SK-N-SH treated with all-trans-retinoic acid at 6 μM for 48 hours (cell line): ENCODE measurements at regions not wholly inside any gene's neighbourhood (a gene's known extent, or its start where the extent isn't known, plus 50 kb on each side); places are given as distances from the start of the nearest gene placed in this dataset.

Experiments
- ATAC-seq: fragments of 200-7000 bp; cut with Tn5 transposase; 3 replicates; pipeline ENCODE4 v1.9.1; 2020; ENCODE audit warnings: mild to moderate bottlenecking, moderate library complexity
- ARNTL ChIP-seq: fragments of 450-650 bp; formaldehyde crosslinking; IDR thresholded peaks from 2 replicates; pipeline ENCODE4 v1.5.0; 2020; ENCODE audit warnings: low read depth, mild to moderate bottlenecking, moderate library complexity, borderline replicate concordance
- ESRRG ChIP-seq: fragments of 250-450 bp; sonication (Bioruptor Pico); IDR thresholded peaks from 2 replicates; pipeline ENCODE4 v1.6.1; 2021; ENCODE audit warnings: mild to moderate bottlenecking
- GLIS3 ChIP-seq: fragments of 250-450 bp; sonication (Bioruptor Pico); IDR thresholded peaks from 2 replicates; pipeline ENCODE4 v1.5.0; 2020; ENCODE audit warnings: mild to moderate bottlenecking, moderate library complexity
- ISL1 ChIP-seq: fragments of 250-450 bp; sonication (Bioruptor Pico); IDR thresholded peaks from 2 replicates; pipeline ENCODE4 v2.1.2; 2022; ENCODE audit warnings: mild to moderate bottlenecking, moderate library complexity
- RARB ChIP-seq: fragments of 250-450 bp; sonication (Bioruptor Pico); IDR thresholded peaks from 2 replicates; pipeline ENCODE4 v1.8.0; 2021; ENCODE audit warnings: mild to moderate bottlenecking, moderate library complexity
- SNAI2 ChIP-seq: fragments of 250-450 bp; sonication (Bioruptor Pico); IDR thresholded peaks from 2 replicates; pipeline ENCODE4 v1.5.0; 2020; ENCODE audit warnings: mild to moderate bottlenecking, moderate library complexity
- TCF4 ChIP-seq: fragments of 250-450 bp; sonication (Bioruptor Pico); IDR thresholded peaks from 2 replicates; pipeline ENCODE4 v1.8.0; 2021; ENCODE audit warnings: mild to moderate bottlenecking, moderate library complexity, borderline replicate concordance
- ZC3H10 ChIP-seq: fragments of 250-450 bp; sonication (Bioruptor Pico); IDR thresholded peaks from 2 replicates; pipeline ENCODE4 v1.5.1; 2021; ENCODE audit warnings: mild to moderate bottlenecking, moderate library complexity
- ZFP3 ChIP-seq: fragments of 250-450 bp; sonication (Bioruptor Pico); IDR thresholded peaks from 2 replicates; pipeline ENCODE4 v1.5.0; 2020; ENCODE audit warnings: mild to moderate bottlenecking, moderate library complexity
- ZFP30 ChIP-seq: fragments of 450-650 bp; formaldehyde crosslinking; IDR thresholded peaks from 2 replicates; pipeline ENCODE4 v1.5.0; 2022; ENCODE audit warnings: mild to moderate bottlenecking, moderate library complexity
- ZNF565 ChIP-seq: fragments of 450-650 bp; formaldehyde crosslinking; conservative IDR thresholded peaks from 2 replicates; pipeline ENCODE4 v1.5.0; 2020; ENCODE audit warnings: low read depth, mild to moderate bottlenecking, moderate library complexity
- ZNF70 ChIP-seq: fragments of 450-650 bp; formaldehyde crosslinking; IDR thresholded peaks from 2 replicates; pipeline ENCODE4 v1.5.0; 2020; ENCODE audit warnings: mild to moderate bottlenecking, moderate library complexity
- ZNF8 ChIP-seq: fragments of 450-650 bp; formaldehyde crosslinking; IDR thresholded peaks from 2 replicates; pipeline ENCODE4 v1.5.0; 2020; ENCODE audit warnings: mild to moderate bottlenecking, moderate library complexity
- TF ChIP-seq, protein P1 (sequence below): fragments of 250-450 bp; sonication (Bioruptor Pico); IDR thresholded peaks from 2 replicates; pipeline ENCODE4 v1.8.0; 2020; ENCODE audit warnings: mild to moderate bottlenecking, moderate library complexity, borderline replicate concordance
- TF ChIP-seq, protein P2 (sequence below): fragments of 250-450 bp; sonication (Bioruptor Pico); IDR thresholded peaks from 2 replicates; pipeline ENCODE4 v1.5.0; 2020; ENCODE audit warnings: mild to moderate bottlenecking, moderate library complexity
- TF ChIP-seq, protein P3 (sequence below): fragments of 250-450 bp; sonication (Bioruptor Pico); IDR thresholded peaks from 2 replicates; pipeline ENCODE4 v1.5.1; 2021; ENCODE audit warnings: mild to moderate bottlenecking, moderate library complexity
- TF ChIP-seq, protein P4 (sequence below): fragments of 250-450 bp; sonication (Bioruptor Pico); IDR thresholded peaks from 2 replicates; pipeline ENCODE4 v1.8.0; 2021; ENCODE audit warnings: low read depth, mild to moderate bottlenecking, moderate library complexity, borderline replicate concordance
- TF ChIP-seq, protein P5 (sequence below): fragments of 250-450 bp; sonication (Bioruptor Pico); IDR thresholded peaks from 2 replicates; pipeline ENCODE4 v1.5.1; 2020; ENCODE audit warnings: low read depth, mild to moderate bottlenecking, moderate library complexity

DNA sequence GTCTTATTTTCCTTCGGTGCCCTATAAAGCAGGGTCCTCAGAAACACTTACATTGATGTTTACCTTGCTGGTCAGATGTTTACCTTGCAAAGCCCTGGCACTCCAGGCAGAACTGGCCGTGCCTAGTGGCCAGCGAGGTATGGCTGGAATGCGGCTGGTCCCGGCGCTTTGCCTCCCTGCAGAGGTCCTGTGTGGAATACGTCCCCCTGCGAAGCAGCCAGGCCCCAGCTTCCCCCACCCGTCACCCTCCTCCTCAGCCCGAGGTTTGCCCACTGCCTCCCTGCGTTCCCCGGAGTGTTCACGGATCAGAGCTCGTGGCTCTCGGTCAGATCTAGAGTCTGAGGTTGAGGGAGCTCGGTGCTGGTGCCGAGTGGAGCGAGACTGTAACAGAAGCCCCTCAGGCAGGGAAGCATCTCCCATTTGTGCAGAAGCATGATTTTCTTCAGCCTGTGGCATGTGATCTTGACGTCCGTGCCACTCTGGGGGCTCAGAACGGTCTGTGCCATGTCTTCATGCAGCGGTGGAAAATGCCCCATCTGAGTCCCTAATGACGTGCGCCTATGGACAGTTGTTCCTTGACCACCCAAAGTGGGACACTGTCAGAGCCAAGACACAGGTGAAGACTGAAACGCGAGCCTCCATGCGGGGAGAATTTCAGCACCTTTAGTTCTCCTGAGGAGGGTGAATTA lies 54.8 kb upstream of the SOX1 start:
- ATAC-seq, result no peak
- no peak for TF ChIP-seq ZNF8 (CRISPR knock-in tag)
- TF ChIP-seq, protein P1, sequence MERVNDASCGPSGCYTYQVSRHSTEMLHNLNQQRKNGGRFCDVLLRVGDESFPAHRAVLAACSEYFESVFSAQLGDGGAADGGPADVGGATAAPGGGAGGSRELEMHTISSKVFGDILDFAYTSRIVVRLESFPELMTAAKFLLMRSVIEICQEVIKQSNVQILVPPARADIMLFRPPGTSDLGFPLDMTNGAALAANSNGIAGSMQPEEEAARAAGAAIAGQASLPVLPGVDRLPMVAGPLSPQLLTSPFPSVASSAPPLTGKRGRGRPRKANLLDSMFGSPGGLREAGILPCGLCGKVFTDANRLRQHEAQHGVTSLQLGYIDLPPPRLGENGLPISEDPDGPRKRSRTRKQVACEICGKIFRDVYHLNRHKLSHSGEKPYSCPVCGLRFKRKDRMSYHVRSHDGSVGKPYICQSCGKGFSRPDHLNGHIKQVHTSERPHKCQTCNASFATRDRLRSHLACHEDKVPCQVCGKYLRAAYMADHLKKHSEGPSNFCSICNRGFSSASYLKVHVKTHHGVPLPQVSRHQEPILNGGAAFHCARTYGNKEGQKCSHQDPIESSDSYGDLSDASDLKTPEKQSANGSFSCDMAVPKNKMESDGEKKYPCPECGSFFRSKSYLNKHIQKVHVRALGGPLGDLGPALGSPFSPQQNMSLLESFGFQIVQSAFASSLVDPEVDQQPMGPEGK, result no peak
- no peak for TF ChIP-seq ESRRG (CRISPR knock-in tag)
- no peak for TF ChIP-seq GLIS3 (CRISPR knock-in tag)
- no peak for TF ChIP-seq TCF4 (CRISPR knock-in tag)
- TF ChIP-seq ISL1 (CRISPR knock-in tag), result no peak
- no peak for TF ChIP-seq ZNF70
- TF ChIP-seq SNAI2 (CRISPR knock-in tag), result no peak
- no peak for TF ChIP-seq ARNTL (CRISPR knock-in tag)
- TF ChIP-seq, protein P2, sequence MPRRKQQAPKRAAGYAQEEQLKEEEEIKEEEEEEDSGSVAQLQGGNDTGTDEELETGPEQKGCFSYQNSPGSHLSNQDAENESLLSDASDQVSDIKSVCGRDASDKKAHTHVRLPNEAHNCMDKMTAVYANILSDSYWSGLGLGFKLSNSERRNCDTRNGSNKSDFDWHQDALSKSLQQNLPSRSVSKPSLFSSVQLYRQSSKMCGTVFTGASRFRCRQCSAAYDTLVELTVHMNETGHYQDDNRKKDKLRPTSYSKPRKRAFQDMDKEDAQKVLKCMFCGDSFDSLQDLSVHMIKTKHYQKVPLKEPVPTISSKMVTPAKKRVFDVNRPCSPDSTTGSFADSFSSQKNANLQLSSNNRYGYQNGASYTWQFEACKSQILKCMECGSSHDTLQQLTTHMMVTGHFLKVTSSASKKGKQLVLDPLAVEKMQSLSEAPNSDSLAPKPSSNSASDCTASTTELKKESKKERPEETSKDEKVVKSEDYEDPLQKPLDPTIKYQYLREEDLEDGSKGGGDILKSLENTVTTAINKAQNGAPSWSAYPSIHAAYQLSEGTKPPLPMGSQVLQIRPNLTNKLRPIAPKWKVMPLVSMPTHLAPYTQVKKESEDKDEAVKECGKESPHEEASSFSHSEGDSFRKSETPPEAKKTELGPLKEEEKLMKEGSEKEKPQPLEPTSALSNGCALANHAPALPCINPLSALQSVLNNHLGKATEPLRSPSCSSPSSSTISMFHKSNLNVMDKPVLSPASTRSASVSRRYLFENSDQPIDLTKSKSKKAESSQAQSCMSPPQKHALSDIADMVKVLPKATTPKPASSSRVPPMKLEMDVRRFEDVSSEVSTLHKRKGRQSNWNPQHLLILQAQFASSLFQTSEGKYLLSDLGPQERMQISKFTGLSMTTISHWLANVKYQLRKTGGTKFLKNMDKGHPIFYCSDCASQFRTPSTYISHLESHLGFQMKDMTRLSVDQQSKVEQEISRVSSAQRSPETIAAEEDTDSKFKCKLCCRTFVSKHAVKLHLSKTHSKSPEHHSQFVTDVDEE (CRISPR knock-in tag), result no peak

DNA sequence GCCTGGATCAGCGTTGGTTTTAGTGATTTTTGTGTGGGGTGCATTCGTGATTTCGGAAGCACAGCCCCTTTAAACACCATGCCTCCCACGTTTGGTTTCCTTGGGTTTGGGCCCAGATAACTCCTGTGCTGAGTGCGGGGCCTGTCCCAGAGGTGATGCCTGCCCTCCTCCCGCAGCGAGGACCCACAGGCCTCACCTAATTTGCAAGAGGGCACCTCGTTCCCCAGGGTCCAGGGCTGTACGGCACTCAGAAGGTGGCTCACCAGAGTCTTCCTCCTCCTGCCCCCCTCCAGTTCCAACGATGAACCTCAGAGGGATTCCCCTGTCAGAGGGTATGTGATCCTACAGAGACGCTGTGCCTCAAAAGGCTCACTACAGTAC lies 54.3 kb upstream of the SOX1 start:
- no peak for ATAC-seq
- TF ChIP-seq ZC3H10 (CRISPR knock-in tag) (no peak), RARB (CRISPR knock-in tag) (no peak), SNAI2 (CRISPR knock-in tag) (no peak), ESRRG (CRISPR knock-in tag) (no peak), TCF4 (CRISPR knock-in tag) (no peak), ZFP30 (CRISPR knock-in tag) (no peak), ZNF565 (CRISPR knock-in tag) (no peak), ZFP3 (CRISPR knock-in tag) (no peak)
- TF ChIP-seq, protein P3, sequence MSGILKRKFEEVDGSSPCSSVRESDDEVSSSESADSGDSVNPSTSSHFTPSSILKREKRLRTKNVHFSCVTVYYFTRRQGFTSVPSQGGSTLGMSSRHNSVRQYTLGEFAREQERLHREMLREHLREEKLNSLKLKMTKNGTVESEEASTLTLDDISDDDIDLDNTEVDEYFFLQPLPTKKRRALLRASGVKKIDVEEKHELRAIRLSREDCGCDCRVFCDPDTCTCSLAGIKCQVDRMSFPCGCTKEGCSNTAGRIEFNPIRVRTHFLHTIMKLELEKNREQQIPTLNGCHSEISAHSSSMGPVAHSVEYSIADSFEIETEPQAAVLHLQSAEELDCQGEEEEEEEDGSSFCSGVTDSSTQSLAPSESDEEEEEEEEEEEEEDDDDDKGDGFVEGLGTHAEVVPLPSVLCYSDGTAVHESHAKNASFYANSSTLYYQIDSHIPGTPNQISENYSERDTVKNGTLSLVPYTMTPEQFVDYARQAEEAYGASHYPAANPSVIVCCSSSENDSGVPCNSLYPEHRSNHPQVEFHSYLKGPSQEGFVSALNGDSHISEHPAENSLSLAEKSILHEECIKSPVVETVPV (CRISPR knock-in tag), result no peak
- TF ChIP-seq, protein P4, sequence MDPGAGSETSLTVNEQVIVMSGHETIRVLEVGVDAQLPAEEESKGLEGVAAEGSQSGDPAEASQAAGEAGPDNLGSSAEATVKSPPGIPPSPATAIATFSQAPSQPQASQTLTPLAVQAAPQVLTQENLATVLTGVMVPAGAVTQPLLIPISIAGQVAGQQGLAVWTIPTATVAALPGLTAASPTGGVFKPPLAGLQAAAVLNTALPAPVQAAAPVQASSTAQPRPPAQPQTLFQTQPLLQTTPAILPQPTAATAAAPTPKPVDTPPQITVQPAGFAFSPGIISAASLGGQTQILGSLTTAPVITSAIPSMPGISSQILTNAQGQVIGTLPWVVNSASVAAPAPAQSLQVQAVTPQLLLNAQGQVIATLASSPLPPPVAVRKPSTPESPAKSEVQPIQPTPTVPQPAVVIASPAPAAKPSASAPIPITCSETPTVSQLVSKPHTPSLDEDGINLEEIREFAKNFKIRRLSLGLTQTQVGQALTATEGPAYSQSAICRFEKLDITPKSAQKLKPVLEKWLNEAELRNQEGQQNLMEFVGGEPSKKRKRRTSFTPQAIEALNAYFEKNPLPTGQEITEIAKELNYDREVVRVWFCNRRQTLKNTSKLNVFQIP (CRISPR knock-in tag), result no peak
- TF ChIP-seq, protein P2 (CRISPR knock-in tag), result no peak
- TF ChIP-seq, protein P1, result no peak
- TF ChIP-seq, protein P5, sequence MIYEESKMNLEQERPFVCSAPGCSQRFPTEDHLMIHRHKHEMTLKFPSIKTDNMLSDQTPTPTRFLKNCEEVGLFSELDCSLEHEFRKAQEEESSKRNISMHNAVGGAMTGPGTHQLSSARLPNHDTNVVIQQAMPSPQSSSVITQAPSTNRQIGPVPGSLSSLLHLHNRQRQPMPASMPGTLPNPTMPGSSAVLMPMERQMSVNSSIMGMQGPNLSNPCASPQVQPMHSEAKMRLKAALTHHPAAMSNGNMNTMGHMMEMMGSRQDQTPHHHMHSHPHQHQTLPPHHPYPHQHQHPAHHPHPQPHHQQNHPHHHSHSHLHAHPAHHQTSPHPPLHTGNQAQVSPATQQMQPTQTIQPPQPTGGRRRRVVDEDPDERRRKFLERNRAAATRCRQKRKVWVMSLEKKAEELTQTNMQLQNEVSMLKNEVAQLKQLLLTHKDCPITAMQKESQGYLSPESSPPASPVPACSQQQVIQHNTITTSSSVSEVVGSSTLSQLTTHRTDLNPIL, result no peak
- TF ChIP-seq, all 23 proteins: peak for 0
